H1 (cell line): ENCODE measurements at regions not wholly inside any gene's neighbourhood (a gene's known extent, or its start where the extent isn't known, plus 50 kb on each side); places are given as distances from the start of the nearest gene placed in this dataset.

ENCODE experiments used
- CTCF ChIA-PET: fragments of 300-600 bp; sonication (Branson Sonifier 250); formaldehyde crosslinking; loops from one replicate; lab custom pipeline; 2021; ENCODE audit not compliant: partially characterized antibody; lab: Charles Lee
- POLR2A ChIA-PET: fragments of 300-600 bp; sonication (Branson Sonifier 250); formaldehyde crosslinking; loops from one replicate; lab custom pipeline; 2021; ENCODE audit warnings: inconsistent platforms; ENCODE audit not compliant: partially characterized antibody; lab: Charles Lee
- DNase-seq, 2 experiments: peaks; one replicate each; pipeline versions ENCODE4 v3.0.0 to v3.0.0-alpha.2; 2010 to 2022; ENCODE audit warnings: low spot score in 2 of 2, low read depth in 1 of 2, mixed read lengths in 1 of 2
- FAIRE-seq: peaks from 2 replicates; lab custom pipeline; 2011; peaks lifted over from hg19 to GRCh38; lab: Jason Lieb, UNC
- H2AFZ ChIP-seq: 2 replicates; pipeline ENCODE4 v1.8.1; 2012; ENCODE audit warnings: low read length, inconsistent platforms
- H2AK5ac ChIP-seq: 2 replicates; pipeline ENCODE4 v1.6.1; 2013; ENCODE audit warnings: low read depth, low read length
- H2BK120ac ChIP-seq: replicated peaks from 2 replicates; pipeline ENCODE3; 2013; ENCODE audit warnings: low read depth, low read length, inconsistent platforms
- H2BK12ac ChIP-seq: 2 replicates; pipeline ENCODE4 v1.6.1; 2013; ENCODE audit warnings: low read depth, low read length
- H2BK15ac ChIP-seq: 2 replicates; pipeline ENCODE4 v1.6.1; 2013; ENCODE audit warnings: low read length
- H2BK20ac ChIP-seq: 2 replicates; pipeline ENCODE4 v1.6.1; 2013; ENCODE audit warnings: low read length
- H2BK5ac ChIP-seq: 2 replicates; pipeline ENCODE4 v1.6.1; 2013; ENCODE audit warnings: low read depth, low read length
- H3K14ac ChIP-seq: 2 replicates; pipeline ENCODE4 v1.6.1; 2013; ENCODE audit warnings: inconsistent platforms; ENCODE audit not compliant: insufficient read length
- H3K18ac ChIP-seq: 2 replicates; pipeline ENCODE4 v1.6.1; 2013; ENCODE audit warnings: low read length; ENCODE audit errors: extremely low read depth
- H3K23ac ChIP-seq: 2 replicates; pipeline ENCODE4 v1.6.1; 2013; ENCODE audit warnings: inconsistent platforms; ENCODE audit not compliant: insufficient read length
- H3K23me2 ChIP-seq: 2 replicates; pipeline ENCODE4 v1.6.1; 2013; ENCODE audit warnings: low read depth, low read length
- H3K27ac ChIP-seq: 2 replicates; pipeline ENCODE4 v1.6.1; 2011; ENCODE audit warnings: low read depth, low read length, inconsistent platforms
- H3K27me3 ChIP-seq, 4 experiments: replicated peaks in 1 of 4; 1 replicate in 1 of 4; 2 replicates in 3 of 4; pipeline versions ENCODE4 v1.6.1 to v1.8.1; 2011 to 2013; ENCODE audit warnings: low read length in 3 of 4, mild to moderate bottlenecking in 3 of 4, inconsistent platforms in 2 of 4, mixed read lengths in 2 of 4, moderate library complexity in 1 of 4; ENCODE audit not compliant: control insufficient read depth in 3 of 4, insufficient read depth in 3 of 4; ENCODE audit errors: extremely low read depth in 1 of 4
- H3K36me3 ChIP-seq, 4 experiments: 2 replicates each; pipeline versions ENCODE4 v1.6.1 to v1.8.1; 2011 to 2013; ENCODE audit warnings: mild to moderate bottlenecking in 4 of 4, low read length in 3 of 4, moderate library complexity in 2 of 4, control low read depth in 1 of 4, inconsistent platforms in 1 of 4; ENCODE audit not compliant: insufficient read depth in 4 of 4, control insufficient read depth in 2 of 4
- H3K4ac ChIP-seq: replicated peaks from 2 replicates; pipeline ENCODE3; 2013; ENCODE audit warnings: low read length, low read depth, mixed read lengths, inconsistent platforms; ENCODE audit not compliant: insufficient read length
- H3K4me1 ChIP-seq, 4 experiments: replicated peaks in 1 of 4; 1 replicate in 1 of 4; 2 replicates in 3 of 4; pipeline versions ENCODE4 v1.6.1 to v1.8.1; 2011 to 2013; ENCODE audit warnings: low read length in 3 of 4, inconsistent platforms in 2 of 4, mixed read lengths in 1 of 4; ENCODE audit not compliant: insufficient read depth in 4 of 4, control insufficient read depth in 3 of 4
- H3K4me2 ChIP-seq, 2 experiments: 2 replicates each; pipeline versions ENCODE4 v1.6.1 to v1.8.1; 2011 to 2013; ENCODE audit warnings: low read depth in 2 of 2, low read length in 2 of 2, control low read depth in 1 of 2, inconsistent platforms in 1 of 2, mild to moderate bottlenecking in 1 of 2; ENCODE audit not compliant: insufficient read depth in 1 of 2
- H3K4me3 ChIP-seq, 4 experiments: fragments of 200-600, 300-600 bp in 1 of 4; sonication (generic), shearing (Covaris generic), sonication (Bioruptor Twin) in 1 of 4; 2 replicates each; pipeline versions ENCODE4 v1.5.1 to v1.8.1; 2011 to 2016; ENCODE audit warnings: low read length in 4 of 4, low read depth in 3 of 4, control low read depth in 2 of 4, inconsistent platforms in 2 of 4, mild to moderate bottlenecking in 2 of 4, mixed read lengths in 1 of 4, moderate library complexity in 1 of 4; ENCODE audit not compliant: insufficient read depth in 2 of 4; ENCODE audit errors: extremely low read depth in 1 of 4
- H3K56ac ChIP-seq: replicated peaks from 2 replicates; pipeline ENCODE3; 2013; ENCODE audit warnings: low read depth, mild to moderate bottlenecking, mixed read lengths, low read length, inconsistent platforms; ENCODE audit not compliant: insufficient read length
- H3K79me1 ChIP-seq: 2 replicates; pipeline ENCODE4 v1.6.1; 2013; ENCODE audit warnings: low read depth, low read length, control low read depth
- H3K79me2 ChIP-seq, 2 experiments: 2 replicates each; pipeline versions ENCODE4 v1.6.1 to v1.8.1; 2012 to 2013; ENCODE audit warnings: low read length in 2 of 2, mild to moderate bottlenecking in 2 of 2, inconsistent platforms in 1 of 2; ENCODE audit not compliant: insufficient read depth in 2 of 2, control insufficient read depth in 1 of 2
- H3K9ac ChIP-seq, 4 experiments: replicated peaks in 1 of 4; 1 replicate in 1 of 4; 2 replicates in 3 of 4; pipeline versions ENCODE4 v1.6.1 to v1.8.1; 2011 to 2013; ENCODE audit warnings: low read depth in 3 of 4, low read length in 3 of 4, control low read depth in 2 of 4, mild to moderate bottlenecking in 2 of 4, moderate library complexity in 2 of 4, inconsistent platforms in 1 of 4; ENCODE audit errors: extremely low read depth in 1 of 4
- H3K9me3 ChIP-seq, 2 experiments: 2 replicates each; pipeline versions ENCODE4 v1.6.1 to v1.8.1; 2012 to 2013; ENCODE audit warnings: mild to moderate bottlenecking in 2 of 2, moderate library complexity in 2 of 2, control low read depth in 1 of 2, inconsistent platforms in 1 of 2, low read depth in 1 of 2, low read length in 1 of 2, mixed read lengths in 1 of 2; ENCODE audit not compliant: insufficient read depth in 2 of 2
- H4K20me1 ChIP-seq, 2 experiments: replicated peaks in 1 of 2; 2 replicates each; pipeline versions ENCODE3 to v1.8.1; 2011 to 2013; ENCODE audit warnings: inconsistent platforms in 2 of 2, low read length in 2 of 2, mild to moderate bottlenecking in 1 of 2; ENCODE audit not compliant: insufficient read depth in 2 of 2, control insufficient read depth in 1 of 2
- H4K5ac ChIP-seq: 2 replicates; pipeline ENCODE4 v1.6.1; 2013; ENCODE audit warnings: low read length, low read depth, mixed read lengths, inconsistent platforms; ENCODE audit not compliant: insufficient read length
- H4K8ac ChIP-seq: 2 replicates; pipeline ENCODE4 v1.8.0; 2013; ENCODE audit warnings: mild to moderate bottlenecking, moderate library complexity, low read length, inconsistent platforms; ENCODE audit not compliant: insufficient read depth; ENCODE audit errors: extremely low read depth
- H4K91ac ChIP-seq: replicated peaks from 2 replicates; pipeline ENCODE3; 2013; ENCODE audit warnings: low read length, mixed read lengths, inconsistent platforms; ENCODE audit not compliant: insufficient read length
- ATF3 ChIP-seq: IDR thresholded peaks from 2 replicates; pipeline ENCODE4 v1.6.1; 2011; ENCODE audit warnings: low read depth, mild to moderate bottlenecking, low read length; ENCODE audit not compliant: insufficient read depth
- BACH1 ChIP-seq: IDR thresholded peaks from 2 replicates; pipeline ENCODE4 v1.6.1; 2012; ENCODE audit warnings: low read length, improper control_type of control experiment
- BCL11A ChIP-seq, 2 experiments: IDR thresholded peaks; one replicate each; pipeline ENCODE4 v1.6.1; 2011; ENCODE audit warnings: low read depth in 2 of 2, low read length in 2 of 2, mild to moderate bottlenecking in 2 of 2
- CHD1 ChIP-seq: IDR thresholded peaks from 2 replicates; pipeline ENCODE4 v1.6.1; 2012; ENCODE audit warnings: low read depth, low read length, improper control_type of control experiment
- GABPA ChIP-seq: IDR thresholded peaks from 2 replicates; pipeline ENCODE4 v1.6.1; 2011; ENCODE audit warnings: mild to moderate bottlenecking, low read length, moderate library complexity, borderline replicate concordance; ENCODE audit not compliant: insufficient read depth
- GTF2F1 ChIP-seq: IDR thresholded peaks from 2 replicates; pipeline ENCODE4 v1.6.1; 2012; ENCODE audit warnings: low read depth, low read length, improper control_type of control experiment, borderline replicate concordance
- HDAC2 ChIP-seq, 2 experiments: fragments of 300-600 bp in 1 of 2; sonication (generic) in 1 of 2; IDR thresholded peaks; 2 replicates each; pipeline ENCODE4 v1.6.1; 2011 to 2012; ENCODE audit warnings: low read depth in 2 of 2, low read length in 2 of 2, mild to moderate bottlenecking in 2 of 2, moderate library complexity in 2 of 2, borderline replicate concordance in 1 of 2, inconsistent platforms in 1 of 2
- KDM5A ChIP-seq: fragments of 200-600 bp; IDR thresholded peaks from 2 replicates; pipeline ENCODE4 v1.7.1; 2012; ENCODE audit warnings: mild to moderate bottlenecking, low read length, inconsistent platforms, mixed read lengths
- PHF8 ChIP-seq: fragments of 200-600 bp; sonication (generic); conservative IDR thresholded peaks from 2 replicates; pipeline ENCODE4 v1.7.1; 2012; ENCODE audit warnings: low read depth, mild to moderate bottlenecking, inconsistent platforms, low read length, moderate library complexity
- SP4 ChIP-seq: IDR thresholded peaks from 2 replicates; pipeline ENCODE4 v1.6.1; 2012; ENCODE audit warnings: low read length, inconsistent platforms
- TAF7 ChIP-seq: optimal IDR thresholded peaks from 2 replicates; pipeline ENCODE3; 2011; ENCODE audit warnings: low read depth, mild to moderate bottlenecking, inconsistent platforms, low read length, moderate library complexity, borderline replicate concordance
- TBP ChIP-seq: IDR thresholded peaks from 2 replicates; pipeline ENCODE4 v1.6.1; 2011; ENCODE audit warnings: low read depth, low read length, improper control_type of control experiment
- YY1 ChIP-seq: IDR thresholded peaks from 2 replicates; pipeline ENCODE4 v1.6.1; 2011; ENCODE audit warnings: low read depth, mild to moderate bottlenecking, low read length
- WGBS, 2 experiments: shearing (Covaris generic) in 1 of 2; methylation state at CpG; one replicate each; pipeline versions ENCODE4 v1.1.6 to v1.1.7; 2013 to 2015; ENCODE audit warnings: low lambda C conversion rate in 2 of 2, mixed read lengths in 2 of 2, inconsistent platforms in 1 of 2, low coverage in 1 of 2, missing lambda C conversion rate in 1 of 2; ENCODE audit not compliant: insufficient replicate concordance in 2 of 2, insufficient coverage in 1 of 2, insufficient read length in 1 of 2; ENCODE audit errors: extremely low coverage in 1 of 2, missing lambda C conversion rate in 1 of 2; 5-methylcytosine and 5-hydroxymethylcytosine counted together

GRCh38 chrX:22603060-22603459 is 330.3 kb downstream of the CBLL2 start:
- no peaks in the 10 kb centered on the region for H3K9me3 ChIP-seq
- H3K18ac ChIP-seq: no peak overlapping the region
- H3K23me2 ChIP-seq: no peaks in the 10 kb centered on the region
- H3K14ac ChIP-seq: no peak overlapping the region
- H3K9ac ChIP-seq: no peak overlapping the region
- H4K5ac ChIP-seq: no peak overlapping the region
- H3K27ac ChIP-seq: no peak overlapping the region
- no peak overlapping the region for H3K4ac ChIP-seq
- no peak overlapping the region for H2BK20ac ChIP-seq
- ChIA-PET POLR2A (no interaction called here), CTCF (interaction anchor here (0.6 kb wide), 1 partner anchor 285 kb away, joined by 3 read pairs; no protein-coding TSS in a partner anchor)
- no peak overlapping the region for H2BK12ac ChIP-seq
- DNase-seq (no peak), FAIRE-seq (no peak)
- no peak overlapping the region for H4K8ac ChIP-seq
- no peak overlapping the region for H2AFZ ChIP-seq
- no peak overlapping the region for H2BK120ac ChIP-seq
- no peak overlapping the region for H3K4me3 ChIP-seq
- H3K4me1 ChIP-seq: no peaks in the 10 kb centered on the region
- no peak overlapping the region for H3K56ac ChIP-seq
- H2BK5ac ChIP-seq: no peak overlapping the region
- no peaks in the 10 kb centered on the region for H3K79me2 ChIP-seq
- H3K79me1 ChIP-seq: no peaks in the 10 kb centered on the region
- no peaks in the 10 kb centered on the region for H3K27me3 ChIP-seq
- H2BK15ac ChIP-seq: no peak overlapping the region
- no peak overlapping the region for H3K23ac ChIP-seq
- no peaks in the 10 kb centered on the region for H3K36me3 ChIP-seq
- no peaks in the 10 kb centered on the region for H4K20me1 ChIP-seq
- H2AK5ac ChIP-seq: no peak overlapping the region
- no CpG with 5 or more reads among the region's 5 CpGs for WGBS, 2 experiments
- no peak overlapping the region for H4K91ac ChIP-seq
- no peak overlapping the region for H3K4me2 ChIP-seq
- no peak for TF ChIP-seq GABPA
- TF ChIP-seq CHD1: no peak
- no peak for TF ChIP-seq BCL11A (IDR thresholded peaks at IDR 0.05; ENCODE audit: low read depth in 2 of 2, low read length in 2 of 2)
- TF ChIP-seq TBP: no peak
- no peak for TF ChIP-seq GTF2F1
- TF ChIP-seq HDAC2 (IDR thresholded peaks at IDR 0.05; ENCODE audit: borderline replicate concordance in 1 of 2, low read depth in 2 of 2, low read length in 2 of 2): no peak
- no peak for TF ChIP-seq PHF8
- TF ChIP-seq SP4: no peak
- TF ChIP-seq TAF7: no peak
- TF ChIP-seq YY1: no peak
- no peak for TF ChIP-seq KDM5A
- TF ChIP-seq ATF3: no peak
- no peak for TF ChIP-seq BACH1
